ENCODE measurements at regions not wholly inside any gene's neighbourhood (a gene's known extent, or its start where the extent isn't known, plus 50 kb on each side); places are given as distances from the start of the nearest gene placed in this dataset.

GRCh38 chr4:64516176-64516575 lies 106.9 kb upstream of the TECRL start:
- Histone ChIP-seq H3K4me3 (no peak overlapping the region), H3K36me3 (no peaks in the 10 kb centered on the region), H3K4me1 (no peaks in the 10 kb centered on the region), H3K9me3 (no peaks in the 10 kb centered on the region), H3K27ac (no peak overlapping the region), H3K27me3 (no peaks in the 10 kb centered on the region)
- intact Hi-C loops (cut with DNase I), result no loop called here
- WGBS (ENCODE audit: insufficient coverage, low coverage, low lambda C conversion rate, missing lambda C conversion rate), result 44% methylated on average over 1 of the region's 1 CpG
- TF ChIP-seq POLR2A (IDR thresholded peaks at IDR 0.05), result no peak
- no peak for TF ChIP-seq CTCF (IDR thresholded peaks at IDR 0.05)
- DNase-seq (no peak), ATAC-seq (no peak)

GRCh38 chr4:64508089-64508488 lies 98.8 kb upstream of the TECRL start:
- H3K27me3 ChIP-seq, result no peaks in the 10 kb centered on the region
- intact Hi-C loops (cut with DNase I), result no loop called here
- no peak for DNase-seq
- H3K9me3 ChIP-seq, result no peaks in the 10 kb centered on the region
- H3K4me1 ChIP-seq, result no peaks in the 10 kb centered on the region
- no peak overlapping the region for H3K27ac ChIP-seq
- no peaks in the 10 kb centered on the region for H3K36me3 ChIP-seq
- no peak overlapping the region for H3K4me3 ChIP-seq
- no peak for ATAC-seq
- TF ChIP-seq CTCF (IDR thresholded peaks at IDR 0.05) (no peak), POLR2A (IDR thresholded peaks at IDR 0.05) (no peak)

GRCh38 chr4:64503945-64504675 lies 94.9 kb upstream of the TECRL start:
- intact Hi-C loops (cut with DNase I), result no loop called here
- H3K36me3 ChIP-seq, result no peaks in the 10 kb centered on the region
- no peaks in the 10 kb centered on the region for H3K9me3 ChIP-seq
- TF ChIP-seq POLR2A (IDR thresholded peaks at IDR 0.05) (no peak), CTCF (IDR thresholded peaks at IDR 0.05) (no peak)
- no peak overlapping the region for H3K4me3 ChIP-seq
- no peaks in the 10 kb centered on the region for H3K27me3 ChIP-seq
- H3K27ac ChIP-seq, result no peak overlapping the region
- DNase-seq (no peak), ATAC-seq (no peak)
- WGBS (ENCODE audit: insufficient coverage, low coverage, low lambda C conversion rate, missing lambda C conversion rate), result 21% methylated on average over 3 of the region's 3 CpGs
- no peaks in the 10 kb centered on the region for H3K4me1 ChIP-seq

GRCh38 chr4:64503416-64503815 lies 94.2 kb upstream of the TECRL start:
- no peak overlapping the region for H3K27ac ChIP-seq
- H3K36me3 ChIP-seq, result no peaks in the 10 kb centered on the region
- H3K4me3 ChIP-seq, result no peak overlapping the region
- no peaks in the 10 kb centered on the region for H3K27me3 ChIP-seq
- no peaks in the 10 kb centered on the region for H3K9me3 ChIP-seq
- intact Hi-C loops (cut with DNase I), result no loop called here
- ATAC-seq (no peak), DNase-seq (no peak)
- no peaks in the 10 kb centered on the region for H3K4me1 ChIP-seq
- WGBS (ENCODE audit: insufficient coverage, low coverage, low lambda C conversion rate, missing lambda C conversion rate), result 72% methylated on average over 2 of the region's 2 CpGs
- no peak for TF ChIP-seq POLR2A (IDR thresholded peaks at IDR 0.05)
- no peak for TF ChIP-seq CTCF (IDR thresholded peaks at IDR 0.05)

GRCh38 chr4:64497491-64497890 lies 88.2 kb upstream of the TECRL start:
- no peak for ATAC-seq
- H3K27ac ChIP-seq, result no peak overlapping the region
- no peak overlapping the region for H3K4me3 ChIP-seq
- TF ChIP-seq POLR2A (IDR thresholded peaks at IDR 0.05) (no peak), CTCF (IDR thresholded peaks at IDR 0.05) (no peak)
- no peaks in the 10 kb centered on the region for H3K27me3 ChIP-seq
- no peak for DNase-seq
- WGBS (ENCODE audit: insufficient coverage, low coverage, low lambda C conversion rate, missing lambda C conversion rate), result 10% methylated on average over 1 of the region's 1 CpG
- no peaks in the 10 kb centered on the region for H3K36me3 ChIP-seq
- H3K4me1 ChIP-seq, result no peaks in the 10 kb centered on the region
- intact Hi-C loops (cut with DNase I), result no loop called here
- H3K9me3 ChIP-seq, result no peaks in the 10 kb centered on the region

Data from right lobe of liver (tissue), 6 donors.